ENCODE measurements at regions not wholly inside any gene's neighbourhood (a gene's known extent, or its start where the extent isn't known, plus 50 kb on each side); places are given as distances from the start of the nearest gene placed in this dataset.
"Not testable (repeated sequence)": the region's sequence is repeated elsewhere in the genome, so short reads cannot be mapped to it uniquely, and the experiment has no call there.

- no peaks in the 10 kb centered on the region for H3K27me3 ChIP-seq (replicated peaks in 1 of 4; ENCODE audit: control extremely low read depth in 1 of 4, control insufficient read depth in 3 of 4, insufficient read depth in 4 of 4, low read length in 3 of 4)
- TF ChIP-seq CTCF (IDR thresholded peaks at IDR 0.05) (no peak), EZH2 (IDR thresholded peaks at IDR 0.05; ENCODE audit: borderline replicate concordance, insufficient read depth, low read depth, low read length, poor library complexity, severe bottlenecking) (no peak)
- ChIA-PET CTCF (no interaction called here), POLR2A (no interaction called here)
- ATAC-seq (ENCODE audit: low read depth), result no peak
- H3K9me3 Mint-ChIP-seq (ENCODE audit: insufficient read depth), result no peaks in the 10 kb centered on the region
- no peaks in the 10 kb centered on the region for H3K4me1 ChIP-seq (ENCODE audit: control insufficient read depth in 2 of 2, insufficient read depth in 2 of 2, low read length in 2 of 2)
- no peak overlapping the region for H3K4me2 ChIP-seq (replicated peaks; ENCODE audit: low read depth, low read length, poor library complexity, severe bottlenecking)
- H4K20me1 ChIP-seq (ENCODE audit: control insufficient read depth, insufficient read depth, low read length, poor library complexity, severe bottlenecking), result no peaks in the 10 kb centered on the region
- no peaks in the 10 kb centered on the region for H3K79me2 ChIP-seq (ENCODE audit: control insufficient read depth, insufficient read depth, low read length)
- no peaks in the 10 kb centered on the region for H3K36me3 ChIP-seq (replicated peaks in 1 of 2; ENCODE audit: control extremely low read depth in 1 of 2, control insufficient read depth in 1 of 2, extremely low read depth in 1 of 2, insufficient read depth in 2 of 2, low read length in 1 of 2)
- DNase-seq, result no peak
- H3K27ac ChIP-seq (ENCODE audit: low read length in 2 of 2), result no peak overlapping the region
- H3K9me3 ChIP-seq (ENCODE audit: control extremely low read depth in 1 of 3, control insufficient read depth in 2 of 3, insufficient read depth in 1 of 3, low read length in 2 of 3), result no peaks in the 10 kb centered on the region
- no peak overlapping the region for H2AFZ ChIP-seq (ENCODE audit: insufficient read depth, low read depth, low read length, poor library complexity, severe bottlenecking)
- H3K27me3 Mint-ChIP-seq, result no peaks in the 10 kb centered on the region
- intact Hi-C loops (cut with micrococcal nuclease), result no loop called here
- H3K4me3 ChIP-seq (ENCODE audit: control extremely low read depth in 1 of 5, extremely low read depth in 1 of 5, insufficient read depth in 1 of 5, low read depth in 2 of 5, low read length in 4 of 5), result no peak overlapping the region
- no peak overlapping the region for H3K9ac ChIP-seq (ENCODE audit: low read length)
- 78% methylated on average over 1 of the region's 2 CpGs for WGBS (ENCODE audit: insufficient coverage)
- H3K27ac Mint-ChIP-seq, result no peak overlapping the region
- H3K4me1 Mint-ChIP-seq, result no peaks in the 10 kb centered on the region
- no peak overlapping the region for H3K4me3 Mint-ChIP-seq
These were observed 290.0 kb upstream of the PRR16 start for GRCh38 chr5:120174089-120174488.

GRCh38 chr5:120181238-120181637 lies 282.9 kb upstream of the PRR16 start:
- CTCF ChIA-PET, H3K27ac Mint-ChIP-seq: not testable (repeated sequence)
- WGBS (ENCODE audit: insufficient coverage), result 95% methylated on average over 10 of the region's 10 CpGs

GRCh38 chr5:120194650-120195049 lies 269.4 kb upstream of the PRR16 start:
- H3K9me3 Mint-ChIP-seq (ENCODE audit: insufficient read depth); intact Hi-C loops (cut with micrococcal nuclease); DNase-seq; H3K9ac ChIP-seq (ENCODE audit: low read length); H3K79me2 ChIP-seq (ENCODE audit: control insufficient read depth, insufficient read depth, low read length); H3K4me3 ChIP-seq (ENCODE audit: control extremely low read depth in 1 of 5, extremely low read depth in 1 of 5, insufficient read depth in 1 of 5, low read depth in 2 of 5, low read length in 4 of 5); ATAC-seq (ENCODE audit: low read depth); H3K4me1 Mint-ChIP-seq; H3K36me3 ChIP-seq (replicated peaks in 1 of 2; ENCODE audit: control extremely low read depth in 1 of 2, control insufficient read depth in 1 of 2, extremely low read depth in 1 of 2, insufficient read depth in 2 of 2, low read length in 1 of 2); H4K20me1 ChIP-seq (ENCODE audit: control insufficient read depth, insufficient read depth, low read length, poor library complexity, severe bottlenecking); H3K27me3 Mint-ChIP-seq; H3K27ac ChIP-seq (ENCODE audit: low read length in 2 of 2); H3K4me1 ChIP-seq (ENCODE audit: control insufficient read depth in 2 of 2, insufficient read depth in 2 of 2, low read length in 2 of 2); POLR2A ChIA-PET; H3K4me2 ChIP-seq (replicated peaks; ENCODE audit: low read depth, low read length, poor library complexity, severe bottlenecking); H3K4me3 Mint-ChIP-seq; CTCF ChIA-PET; H3K27me3 ChIP-seq (replicated peaks in 1 of 4; ENCODE audit: control extremely low read depth in 1 of 4, control insufficient read depth in 3 of 4, insufficient read depth in 4 of 4, low read length in 3 of 4); H2AFZ ChIP-seq (ENCODE audit: insufficient read depth, low read depth, low read length, poor library complexity, severe bottlenecking); H3K27ac Mint-ChIP-seq; H3K9me3 ChIP-seq (ENCODE audit: control extremely low read depth in 1 of 3, control insufficient read depth in 2 of 3, insufficient read depth in 1 of 3, low read length in 2 of 3): not testable (repeated sequence)
- no CpG with 5 or more reads among the region's 2 CpGs for WGBS (ENCODE audit: insufficient coverage)

More at GRCh38 chr5:120181238-120181637, 282.9 kb upstream of the PRR16 start:
- ATAC-seq (ENCODE audit: low read depth); H3K9ac ChIP-seq (ENCODE audit: low read length); H3K27ac ChIP-seq (ENCODE audit: low read length in 2 of 2); H3K4me1 Mint-ChIP-seq; H3K9me3 ChIP-seq (ENCODE audit: control extremely low read depth in 1 of 3, control insufficient read depth in 2 of 3, insufficient read depth in 1 of 3, low read length in 2 of 3); H4K20me1 ChIP-seq (ENCODE audit: control insufficient read depth, insufficient read depth, low read length, poor library complexity, severe bottlenecking); H3K4me1 ChIP-seq (ENCODE audit: control insufficient read depth in 2 of 2, insufficient read depth in 2 of 2, low read length in 2 of 2); H3K27me3 ChIP-seq (replicated peaks in 1 of 4; ENCODE audit: control extremely low read depth in 1 of 4, control insufficient read depth in 3 of 4, insufficient read depth in 4 of 4, low read length in 3 of 4); H3K4me2 ChIP-seq (replicated peaks; ENCODE audit: low read depth, low read length, poor library complexity, severe bottlenecking); H3K9me3 Mint-ChIP-seq (ENCODE audit: insufficient read depth); H2AFZ ChIP-seq (ENCODE audit: insufficient read depth, low read depth, low read length, poor library complexity, severe bottlenecking); intact Hi-C loops (cut with micrococcal nuclease); H3K4me3 Mint-ChIP-seq; H3K27me3 Mint-ChIP-seq; H3K4me3 ChIP-seq (ENCODE audit: control extremely low read depth in 1 of 5, extremely low read depth in 1 of 5, insufficient read depth in 1 of 5, low read depth in 2 of 5, low read length in 4 of 5); H3K79me2 ChIP-seq (ENCODE audit: control insufficient read depth, insufficient read depth, low read length); H3K36me3 ChIP-seq (replicated peaks in 1 of 2; ENCODE audit: control extremely low read depth in 1 of 2, control insufficient read depth in 1 of 2, extremely low read depth in 1 of 2, insufficient read depth in 2 of 2, low read length in 1 of 2); DNase-seq; POLR2A ChIA-PET: not testable (repeated sequence)

Data from B cell (primary cell).